CD1c-positive myeloid dendritic cell (primary cell): ENCODE measurements at regions not wholly inside any gene's neighbourhood (a gene's known extent, or its start where the extent isn't known, plus 50 kb on each side); places are given as distances from the start of the nearest gene placed in this dataset.
"Not testable (repeated sequence)": the region's sequence is repeated elsewhere in the genome, so short reads cannot be mapped to it uniquely, and the experiment has no call there.

Source experiments
- DNase-seq: peaks from one replicate; pipeline ENCODE4 v3.0.0-alpha.2; 2016; ENCODE audit errors: extremely low spot score

DNA sequence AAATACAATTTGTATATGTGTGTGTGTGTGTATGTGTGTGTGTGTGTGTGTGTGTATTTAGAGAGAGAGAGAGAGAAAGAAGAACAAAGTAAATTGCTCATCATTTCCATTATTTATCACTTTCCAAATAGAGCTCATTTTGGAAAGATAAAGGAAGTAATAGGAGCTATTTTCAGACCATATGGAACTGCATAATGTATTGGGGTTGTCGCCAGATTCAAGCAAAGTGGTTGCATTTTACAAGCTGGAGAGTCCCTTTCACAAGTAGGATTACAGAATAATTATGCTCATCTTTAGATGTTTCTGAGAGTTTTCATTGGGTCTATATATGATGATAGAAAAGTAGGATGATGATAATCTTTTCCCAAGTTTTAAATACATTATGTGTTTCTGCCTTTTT, 842.7 kb upstream of the SLC10A2 start:
- DNase-seq: no peak

DNA sequence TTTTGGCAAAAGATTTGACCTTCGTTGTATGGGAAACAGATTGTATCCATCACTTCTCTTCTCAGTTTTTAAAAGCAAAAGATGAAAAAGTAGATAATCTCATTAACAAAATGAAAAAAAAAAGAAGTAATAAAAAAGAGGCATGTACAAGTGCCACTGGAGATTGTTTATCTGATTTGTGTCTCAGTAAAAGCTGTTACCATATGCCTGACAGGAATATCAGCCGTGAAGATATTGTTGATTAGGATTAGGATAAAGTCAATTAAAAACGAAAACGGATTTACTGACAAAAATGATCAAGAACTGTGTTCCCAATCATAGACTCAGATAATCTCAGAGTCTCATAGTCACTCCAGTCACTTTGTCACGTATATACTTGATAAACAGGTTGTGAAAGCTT, 842.1 kb upstream of the SLC10A2 start:
- no peak for DNase-seq

DNA sequence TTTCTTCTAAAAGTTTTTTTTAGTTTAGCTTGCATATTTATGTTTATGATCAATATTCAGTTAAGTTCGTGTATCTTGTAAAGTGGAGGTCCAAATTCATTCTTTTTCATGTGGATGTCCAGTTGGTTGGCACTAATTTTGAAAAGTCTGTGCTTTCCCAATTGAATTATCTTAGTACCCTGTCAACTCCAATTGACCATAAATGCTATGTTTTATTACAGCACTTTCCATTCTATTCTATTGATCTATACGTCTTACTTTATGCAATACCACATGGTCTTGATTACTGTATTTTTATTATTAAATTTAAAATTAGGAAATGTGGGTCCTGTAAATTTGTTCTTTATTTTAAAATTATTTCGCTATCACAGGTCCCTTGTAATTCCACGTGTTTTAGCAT, 837.6 kb upstream of the SLC10A2 start:
- no peak for DNase-seq

DNA sequence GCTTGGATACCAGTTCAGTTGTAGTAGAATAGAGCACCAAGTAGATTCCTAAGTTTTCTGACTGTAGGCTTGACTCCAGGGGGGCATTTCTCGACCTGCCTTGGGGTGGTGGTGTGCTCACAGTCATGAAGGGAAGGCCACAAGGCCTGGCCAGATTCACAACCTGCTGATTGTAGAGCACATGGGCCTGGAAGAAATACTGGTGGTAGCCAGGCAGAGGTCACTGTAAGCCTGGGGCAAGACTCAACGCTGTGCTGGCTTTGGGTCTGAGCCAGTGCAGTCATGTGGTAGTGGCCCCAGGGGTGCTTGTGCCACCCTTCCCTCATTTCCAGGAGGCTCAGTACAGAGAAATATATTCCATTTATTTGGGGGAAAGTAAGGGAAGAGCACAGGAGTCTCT, 832.3 kb upstream of the SLC10A2 start:
- DNase-seq: no peak

DNA sequence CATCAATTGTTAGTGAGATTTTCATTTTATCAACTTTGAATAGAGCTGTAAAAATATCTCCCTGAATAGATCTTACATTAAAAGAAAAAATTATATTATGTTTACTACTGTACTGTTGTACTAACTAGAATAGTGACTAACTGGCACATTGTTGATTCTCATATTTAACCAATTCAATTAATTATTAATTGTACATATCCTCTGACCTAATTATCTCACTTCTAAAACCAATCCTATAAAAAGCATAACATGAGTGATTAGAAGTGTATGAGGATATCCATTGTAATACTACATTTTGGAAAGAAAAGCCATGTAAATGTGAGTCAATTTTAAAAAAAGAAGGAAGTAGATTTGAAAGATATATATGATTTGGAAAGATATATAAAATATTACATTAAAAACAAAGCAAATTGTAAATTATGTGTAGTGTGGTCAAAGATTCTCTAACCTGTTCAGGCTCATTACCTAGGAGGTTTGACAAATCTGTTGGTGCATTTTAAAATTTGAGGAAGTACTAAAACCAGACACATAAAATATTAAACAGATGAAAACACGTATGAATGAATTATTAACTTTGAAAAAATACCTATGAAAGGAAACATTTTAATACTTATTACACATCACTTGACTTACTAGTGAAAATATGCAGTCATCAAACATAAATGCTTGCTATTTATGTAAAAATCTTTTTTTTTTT, 829.8 kb upstream of the SLC10A2 start:
- DNase-seq: no peak

DNA sequence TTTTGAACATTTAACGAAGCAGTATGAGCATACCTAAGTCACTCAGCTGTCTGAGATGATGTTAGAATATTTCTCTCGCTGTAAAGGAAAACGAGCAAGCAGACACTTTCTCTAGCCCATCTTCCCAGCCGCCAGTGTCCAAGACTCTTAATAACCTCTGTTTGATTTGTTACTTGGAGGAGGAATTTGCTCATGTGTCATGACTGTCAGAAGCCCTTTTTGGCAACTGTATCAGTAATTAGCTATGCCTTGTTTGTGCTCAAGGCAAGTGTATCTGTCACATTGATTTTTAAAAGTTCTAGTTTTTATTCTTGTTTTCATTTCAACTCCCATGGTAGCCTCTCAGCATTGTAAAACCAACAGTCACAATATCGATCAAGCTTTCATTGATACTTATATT, 828.4 kb upstream of the SLC10A2 start:
- DNase-seq: no peak

DNA sequence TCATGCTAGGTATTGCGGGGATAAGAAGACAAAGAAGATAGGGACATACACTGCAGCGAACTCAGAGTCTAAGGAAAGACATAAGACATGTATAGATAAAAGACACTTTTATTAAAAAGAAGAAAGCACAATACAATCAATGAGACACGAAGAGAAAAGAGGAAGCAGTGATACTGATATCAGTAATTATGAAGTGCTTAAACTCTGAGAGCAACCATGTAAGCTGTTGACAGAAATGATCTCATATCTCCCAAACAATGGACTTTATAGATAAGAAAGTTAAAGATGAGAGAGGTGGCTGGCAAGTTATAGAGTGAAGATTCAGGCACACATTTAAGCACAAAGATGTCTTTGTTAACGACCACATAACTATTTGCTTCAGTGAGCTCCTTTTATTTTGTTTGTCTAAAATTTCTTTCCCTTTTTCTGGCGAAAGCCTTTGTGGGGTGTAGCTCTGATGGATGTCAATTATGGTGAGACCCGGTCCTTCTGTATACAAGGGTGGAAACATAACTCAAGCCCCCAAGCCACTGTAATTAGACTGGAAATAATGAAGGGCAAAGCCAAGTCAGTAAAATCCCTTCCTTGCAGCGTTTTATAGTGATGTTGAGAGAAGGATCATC, 818.0 kb upstream of the SLC10A2 start:
- no peak for DNase-seq

DNA sequence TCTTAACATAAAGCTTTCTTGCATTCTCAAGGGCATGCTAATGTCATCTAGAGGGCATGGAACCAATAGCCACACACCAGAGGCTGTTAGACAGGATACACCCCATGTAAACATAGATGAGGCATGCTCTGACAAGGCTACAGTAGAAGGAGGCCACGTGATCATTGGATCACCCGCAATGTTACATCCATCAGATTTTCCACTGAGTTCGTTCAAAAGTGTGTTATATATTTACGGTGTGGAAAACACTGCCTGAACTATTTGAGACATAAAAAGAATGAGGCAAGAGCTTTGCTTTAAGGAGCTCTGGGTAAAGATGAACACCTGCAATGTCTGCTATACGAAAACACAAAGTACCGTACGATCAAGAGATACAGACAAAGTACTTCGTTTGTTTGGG, 817.5 kb upstream of the SLC10A2 start:
- DNase-seq: no peak

DNA sequence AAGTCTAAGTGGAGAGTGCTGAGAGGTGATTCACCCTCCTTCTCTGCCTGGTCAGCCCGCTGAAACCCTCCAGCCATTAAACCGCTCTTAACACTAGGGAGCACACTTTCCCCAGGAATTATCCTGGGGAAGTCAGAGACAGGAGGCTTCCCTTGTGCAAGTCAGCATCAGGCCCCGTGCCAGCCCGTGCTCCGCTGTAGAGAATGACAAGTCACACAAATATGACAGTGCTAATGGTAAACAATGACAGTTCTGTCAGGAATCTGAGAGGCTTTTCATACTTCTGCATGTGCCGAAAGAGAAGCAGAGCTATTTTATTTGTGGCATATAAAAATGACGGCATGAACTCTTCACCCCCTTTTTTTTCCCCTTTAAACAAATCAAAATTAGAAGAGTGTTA, 816.9 kb upstream of the SLC10A2 start:
- DNase-seq: no peak

DNA sequence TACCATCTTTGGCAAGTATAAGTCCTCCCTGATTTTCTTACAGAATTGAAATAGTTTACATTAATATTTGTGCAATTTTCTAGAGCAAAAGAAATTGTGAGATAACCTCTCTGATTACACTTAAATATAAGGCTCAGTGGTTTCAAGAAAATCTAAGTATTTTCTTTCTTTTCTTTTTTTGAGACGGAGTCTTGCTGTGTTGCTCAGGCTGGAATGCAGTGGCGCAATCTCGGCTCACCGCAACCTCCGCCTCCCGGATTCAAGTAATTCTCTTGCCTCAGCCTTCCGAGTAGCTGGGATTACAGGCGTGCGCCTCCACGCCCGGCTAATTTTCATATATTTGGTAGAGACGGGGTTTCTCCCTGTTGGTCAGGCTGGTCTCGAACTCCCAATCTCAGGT, 813.9 kb upstream of the SLC10A2 start:
- DNase-seq: not testable (repeated sequence)

DNA sequence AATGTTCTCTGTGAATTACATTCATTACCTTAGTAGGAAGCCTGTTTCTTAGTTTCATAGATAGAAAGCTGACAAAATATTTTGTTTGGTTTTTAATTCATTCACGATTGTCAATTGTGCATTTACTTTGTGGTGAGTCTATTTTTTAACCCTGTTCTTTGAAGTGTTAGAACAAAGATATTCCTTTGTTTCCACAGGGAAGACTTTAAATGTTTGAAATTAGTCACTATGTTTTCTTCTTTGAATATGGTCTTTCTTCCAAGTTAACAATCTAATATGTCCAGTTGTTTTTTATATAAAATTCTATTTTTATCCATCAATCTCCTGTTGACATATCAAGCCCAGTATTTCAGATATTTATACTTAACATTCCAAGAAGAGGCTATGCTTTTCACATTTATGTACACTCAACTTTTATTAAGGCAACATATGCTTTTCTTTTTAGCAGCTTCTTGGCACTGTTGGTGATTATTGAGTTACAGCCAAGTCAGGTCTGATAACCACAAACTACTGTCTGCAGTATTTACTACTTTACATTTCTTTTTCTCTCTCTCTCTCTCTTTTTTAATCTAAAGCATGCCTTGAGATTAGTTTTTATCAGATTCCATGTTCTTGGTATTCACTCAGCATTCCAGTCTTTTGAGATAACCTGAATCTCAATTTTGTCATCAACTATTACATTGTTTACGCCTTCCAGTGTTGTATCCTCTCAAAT, 812.8 kb upstream of the SLC10A2 start:
- no peak for DNase-seq

DNA sequence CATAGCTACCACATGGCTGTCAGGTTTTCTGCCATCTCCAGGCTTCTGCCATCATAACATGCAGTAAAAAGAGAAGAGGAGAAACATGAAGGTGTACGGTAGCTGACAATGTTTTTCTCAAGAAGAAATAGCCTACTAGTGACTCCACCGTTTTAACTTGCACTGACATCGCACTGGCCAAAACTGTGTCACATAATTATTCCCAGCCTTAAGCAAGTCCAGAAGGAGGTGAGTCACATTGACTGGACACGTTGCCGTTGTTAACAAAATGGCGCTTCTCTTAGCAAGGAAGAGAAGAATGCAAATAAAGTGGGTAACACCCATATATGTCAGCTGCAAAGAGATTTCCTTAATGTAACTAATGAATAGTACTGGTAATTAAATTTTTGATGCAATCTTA, 810.4 kb upstream of the SLC10A2 start:
- no peak for DNase-seq

DNA sequence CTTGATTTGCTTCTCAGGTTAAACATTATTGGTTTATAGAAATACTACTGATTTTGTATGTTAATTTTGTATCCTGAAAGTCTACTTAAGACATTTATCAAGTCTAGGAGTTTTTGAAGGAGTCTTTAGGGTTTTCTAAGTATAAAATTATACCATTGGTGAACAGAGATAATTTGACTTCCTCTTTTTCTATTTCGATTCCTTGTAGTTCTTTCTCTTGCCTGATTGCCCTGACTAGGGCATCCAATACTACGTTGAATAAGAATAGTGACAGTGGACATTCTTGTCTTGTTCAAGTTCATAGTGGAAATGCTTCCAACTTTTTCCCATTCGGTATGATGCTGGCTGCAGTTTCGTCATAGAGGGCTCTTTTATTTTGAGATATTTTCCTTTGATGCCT, 807.5 kb upstream of the SLC10A2 start:
- DNase-seq: no peak

DNA sequence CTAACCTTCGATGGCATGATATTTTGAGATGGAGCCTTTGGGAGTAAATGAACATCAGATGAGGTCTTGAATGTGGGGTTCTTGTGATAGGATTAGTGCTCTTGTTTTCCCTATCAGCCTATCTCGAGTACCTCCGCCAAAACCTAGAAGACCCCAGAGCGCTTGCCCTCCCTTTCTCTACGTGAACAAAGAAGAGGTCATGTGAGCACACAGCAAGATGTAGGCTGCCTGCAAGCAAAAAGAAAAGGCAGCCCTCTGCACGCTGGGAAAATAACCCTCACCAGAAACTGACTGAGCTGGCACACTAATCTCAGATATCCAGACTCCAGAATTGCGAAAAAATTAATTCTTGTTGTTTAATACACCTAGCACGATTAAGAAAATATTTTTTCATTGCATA, 799.8 kb upstream of the SLC10A2 start:
- DNase-seq: no peak

DNA sequence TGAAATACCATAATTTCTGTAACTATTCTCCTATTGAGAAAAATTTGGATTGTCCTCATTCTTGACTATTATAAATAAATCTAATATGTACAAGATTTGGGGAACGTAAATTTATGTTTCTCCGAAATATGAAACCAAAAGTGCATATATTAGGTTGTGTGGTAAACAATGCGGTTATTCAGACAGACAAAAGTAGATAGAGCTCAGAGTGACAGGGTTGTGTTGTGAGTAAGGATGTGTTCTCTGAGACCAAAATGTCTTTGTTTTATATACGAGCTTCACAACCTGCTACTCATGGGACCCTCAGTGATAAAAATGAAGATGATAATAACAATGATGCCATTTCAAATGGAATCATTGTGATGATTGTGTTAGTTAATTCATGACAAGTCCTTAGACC, 796.3 kb upstream of the SLC10A2 start:
- no peak for DNase-seq

DNA sequence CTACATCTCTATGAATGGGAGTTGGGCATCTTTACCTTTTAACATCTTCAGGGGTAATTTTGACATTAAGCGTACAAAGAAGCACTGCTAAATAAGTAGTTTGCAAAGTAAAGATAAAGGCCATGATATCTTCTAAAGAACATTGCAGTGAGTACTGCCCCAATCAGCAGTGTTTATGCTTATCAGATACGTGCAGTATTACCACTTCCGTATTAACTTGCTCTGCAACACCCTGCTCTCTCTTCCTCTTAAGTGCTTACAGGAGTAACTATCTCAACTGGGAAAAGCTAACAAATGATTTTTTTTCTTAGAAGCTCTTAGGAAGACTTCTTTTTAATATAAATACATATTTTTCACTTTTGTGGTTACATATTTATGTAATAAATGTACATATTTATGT, 793.7 kb upstream of the SLC10A2 start:
- DNase-seq: no peak

DNA sequence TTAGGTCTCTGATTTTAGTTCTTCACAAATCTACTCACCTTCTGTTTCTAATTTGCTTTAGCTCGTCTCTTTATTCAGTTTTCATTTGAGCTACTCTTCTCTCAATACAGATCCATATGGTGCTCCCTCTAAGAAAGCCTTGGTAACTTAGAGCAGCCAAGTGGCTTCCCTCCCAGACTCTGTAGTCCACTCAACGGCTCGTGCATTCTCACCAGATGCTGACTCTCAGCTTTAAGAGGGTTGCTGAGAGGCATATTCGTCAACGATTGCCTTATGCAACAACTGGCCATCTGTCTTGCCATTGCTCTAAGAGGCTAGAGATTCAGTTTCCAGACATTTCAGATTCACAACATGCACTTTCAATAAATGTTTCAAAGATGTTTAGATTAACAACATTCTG, 785.8 kb upstream of the SLC10A2 start:
- DNase-seq: no peak

DNA sequence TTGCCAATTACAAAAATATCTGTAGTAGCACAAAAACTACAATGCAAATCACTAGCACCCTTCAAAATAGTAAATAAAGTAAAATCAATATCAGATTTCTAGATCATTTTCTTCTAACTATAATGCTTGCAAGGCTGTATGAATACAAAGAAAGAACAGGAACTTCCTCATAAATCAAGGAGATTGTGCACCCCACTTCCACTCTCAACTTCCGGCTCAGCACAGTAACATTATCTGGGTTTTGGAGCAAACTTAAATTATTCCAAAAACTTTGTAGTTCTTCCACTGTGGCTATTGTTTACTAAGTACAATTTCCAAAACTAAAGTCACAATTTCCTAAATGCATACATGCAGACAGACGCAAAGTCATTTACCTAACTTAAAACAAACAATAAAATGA, 778.3 kb upstream of the SLC10A2 start:
- DNase-seq: no peak

DNA sequence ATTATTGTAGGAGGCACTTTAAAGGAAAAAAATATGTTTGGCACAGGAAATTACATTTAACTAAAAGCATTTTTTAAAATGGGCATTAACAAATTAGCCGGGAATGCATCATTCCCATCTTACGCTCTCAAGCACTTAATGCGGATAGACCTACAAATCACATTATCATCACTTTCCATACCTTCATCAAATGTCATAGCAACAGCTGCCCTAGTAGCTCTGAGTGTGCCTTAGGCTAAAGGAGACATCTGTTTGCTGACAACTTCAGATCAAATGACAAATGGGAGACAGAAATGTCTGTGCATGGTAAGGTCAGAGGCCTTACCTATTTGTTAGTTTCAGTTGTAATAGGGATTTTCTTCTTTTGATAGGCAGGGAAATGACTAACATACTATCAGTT, 773.2 kb upstream of the SLC10A2 start:
- no peak for DNase-seq

DNA sequence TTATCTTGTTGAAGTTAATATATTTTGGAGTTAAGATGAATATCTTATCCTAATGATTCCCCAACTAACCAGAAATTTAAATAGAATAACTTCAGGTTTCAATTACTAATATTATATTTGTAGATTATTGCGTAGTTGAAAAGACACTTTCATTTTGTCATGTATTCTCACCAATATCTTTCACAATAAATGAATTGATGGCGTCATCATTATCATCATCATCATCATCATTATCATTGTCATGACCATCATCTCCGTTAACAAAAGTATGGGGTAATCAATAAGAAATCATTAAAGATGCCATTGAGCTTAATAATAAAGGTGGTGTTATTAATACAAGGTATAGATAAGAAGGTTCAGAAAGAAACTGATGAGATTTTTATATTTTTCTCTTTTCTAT, 768.8 kb upstream of the SLC10A2 start:
- no peak for DNase-seq

DNA sequence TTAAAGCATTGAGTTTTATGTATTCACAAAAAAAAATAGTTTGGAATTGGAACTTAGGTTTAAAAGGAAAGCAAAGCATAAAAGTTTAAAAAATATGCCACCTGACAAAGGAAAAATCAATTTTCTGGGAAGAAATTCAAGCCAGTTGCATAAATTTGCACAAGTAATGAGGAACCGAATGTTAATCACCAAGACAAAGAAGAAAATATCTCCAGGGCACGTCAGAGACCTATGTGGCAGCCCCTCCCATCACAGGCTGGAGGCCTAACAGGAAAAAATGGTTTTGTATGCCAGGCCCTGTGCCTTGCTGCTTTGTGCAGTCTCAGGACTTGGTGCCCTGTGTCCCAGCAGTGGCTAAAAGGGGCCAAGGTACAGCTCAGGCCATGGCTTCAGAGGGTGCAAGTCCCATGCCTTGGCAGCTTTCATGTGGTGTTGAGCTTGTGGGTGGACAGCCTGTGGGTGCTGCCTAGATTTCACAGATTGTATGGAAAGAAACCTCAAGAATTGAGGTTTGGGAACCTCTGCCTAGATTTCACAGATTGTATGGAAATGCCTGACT, 767.2 kb upstream of the SLC10A2 start:
- DNase-seq: no peak

DNA sequence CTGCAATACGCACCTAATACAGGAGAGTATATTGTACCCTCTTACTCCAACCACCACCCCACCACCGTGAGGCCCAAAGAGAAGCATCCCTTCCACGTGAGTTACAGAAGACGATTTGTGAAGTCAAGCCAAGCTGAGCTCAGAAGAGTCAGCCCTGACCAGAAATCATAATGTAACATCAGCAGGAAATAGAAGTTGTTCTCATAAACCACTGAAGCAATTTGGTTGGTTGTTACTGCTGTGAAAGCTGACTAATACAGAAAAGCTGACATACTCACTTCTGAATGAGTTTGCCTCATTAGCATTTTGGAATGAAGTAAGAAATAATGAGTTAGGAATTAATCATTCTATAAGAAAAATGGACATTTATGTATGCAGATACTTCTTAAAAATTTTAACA, 749.4 kb upstream of the SLC10A2 start:
- no peak for DNase-seq

DNA sequence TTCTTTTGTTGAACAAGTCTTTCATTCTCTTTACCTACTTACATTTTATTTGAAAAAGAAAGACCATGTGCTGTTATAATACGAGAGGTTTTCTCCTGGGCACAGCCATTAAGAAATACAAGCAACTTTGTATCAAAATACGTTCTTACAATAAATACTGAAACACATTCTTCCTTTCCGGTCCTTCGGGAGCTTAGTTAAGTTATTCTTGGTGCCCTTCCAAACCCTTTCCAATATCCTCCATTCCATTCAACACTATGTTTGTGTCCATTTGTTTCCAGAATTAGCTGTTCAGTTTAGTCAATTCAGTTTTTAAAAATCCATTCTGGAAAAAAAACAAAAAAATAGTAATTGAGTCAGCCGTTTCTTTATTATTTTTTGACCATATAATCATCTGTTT, 746.8 kb upstream of the SLC10A2 start:
- DNase-seq: no peak
